ENCODE measurements at regions not wholly inside any gene's neighbourhood (a gene's known extent, or its start where the extent isn't known, plus 50 kb on each side); places are given as distances from the start of the nearest gene placed in this dataset.
"Not testable (repeated sequence)": the region's sequence is repeated elsewhere in the genome, so short reads cannot be mapped to it uniquely, and the experiment has no call there.

- in situ Hi-C loops (cut with HindIII; ENCODE audit: low sequenced_read_pairs): no loop called here
- DNase-seq (ENCODE audit: low read depth): no peak
- H3K4me3 ChIP-seq (ENCODE audit: low read depth, low read length): no peak overlapping the region
- TF ChIP-seq CTCF (IDR thresholded peaks at IDR 0.05; ENCODE audit: low read depth, low read length, missing control alignments): no peak
Measured at GRCh38 chr2:17353263-17353662, 165.0 kb downstream of the RAD51AP2 start.

GRCh38 chr2:17342692-17343091 is 175.5 kb downstream of the RAD51AP2 start:
- in situ Hi-C loops (cut with HindIII; ENCODE audit: low sequenced_read_pairs); H3K4me3 ChIP-seq (ENCODE audit: low read depth, low read length); DNase-seq (ENCODE audit: low read depth): not testable (repeated sequence)

GRCh38 chr2:17337507-17337906 is 180.7 kb downstream of the RAD51AP2 start:
- no peak for TF ChIP-seq CTCF (IDR thresholded peaks at IDR 0.05; ENCODE audit: low read depth, low read length, missing control alignments)
- H3K4me3 ChIP-seq (ENCODE audit: low read depth, low read length): no peak overlapping the region
- in situ Hi-C loops (cut with HindIII; ENCODE audit: low sequenced_read_pairs): no loop called here
- no peak for DNase-seq (ENCODE audit: low read depth)

GRCh38 chr2:17336458-17336857 is 181.8 kb downstream of the RAD51AP2 start:
- in situ Hi-C loops (cut with HindIII; ENCODE audit: low sequenced_read_pairs): no loop called here
- DNase-seq (ENCODE audit: low read depth): no peak
- TF ChIP-seq CTCF (IDR thresholded peaks at IDR 0.05; ENCODE audit: low read depth, low read length, missing control alignments): no peak
- H3K4me3 ChIP-seq (ENCODE audit: low read depth, low read length): no peak overlapping the region

GRCh38 chr2:17334300-17334699 is 183.9 kb downstream of the RAD51AP2 start:
- DNase-seq (ENCODE audit: low read depth): no peak
- in situ Hi-C loops (cut with HindIII; ENCODE audit: low sequenced_read_pairs): no loop called here
- H3K4me3 ChIP-seq (ENCODE audit: low read depth, low read length): no peak overlapping the region
- TF ChIP-seq CTCF (IDR thresholded peaks at IDR 0.05; ENCODE audit: low read depth, low read length, missing control alignments): no peak

- no peak for DNase-seq (ENCODE audit: low read depth)
- no peak overlapping the region for H3K4me3 ChIP-seq (ENCODE audit: low read depth, low read length)
- no peak for TF ChIP-seq CTCF (IDR thresholded peaks at IDR 0.05; ENCODE audit: low read depth, low read length, missing control alignments)
- in situ Hi-C loops (cut with HindIII; ENCODE audit: low sequenced_read_pairs): no loop called here
Measured at GRCh38 chr2:17331636-17332035, 186.6 kb downstream of the RAD51AP2 start.

GRCh38 chr2:17328161-17328560 is 190.1 kb downstream of the RAD51AP2 start:
- DNase-seq (ENCODE audit: low read depth): no peak
- in situ Hi-C loops (cut with HindIII; ENCODE audit: low sequenced_read_pairs): no loop called here
- TF ChIP-seq CTCF (IDR thresholded peaks at IDR 0.05; ENCODE audit: low read depth, low read length, missing control alignments): no peak

More at GRCh38 chr2:17328161-17328560, 190.1 kb downstream of the RAD51AP2 start:
- H3K4me3 ChIP-seq (ENCODE audit: low read depth, low read length): no peak overlapping the region
